GM20431 (cell line): ENCODE measurements at regions not wholly inside any gene's neighbourhood (a gene's known extent, or its start where the extent isn't known, plus 50 kb on each side); places are given as distances from the start of the nearest gene placed in this dataset.

ENCODE experiments used
- in situ Hi-C: fragments of 300-500 bp; cut with MseI, MboI; formaldehyde crosslinking; loops from one replicate; pipeline ENCODE4 v1.15.0; 2020; ENCODE audit warnings: low sequenced_read_pairs; ENCODE audit not compliant: unreplicated experiment

DNA sequence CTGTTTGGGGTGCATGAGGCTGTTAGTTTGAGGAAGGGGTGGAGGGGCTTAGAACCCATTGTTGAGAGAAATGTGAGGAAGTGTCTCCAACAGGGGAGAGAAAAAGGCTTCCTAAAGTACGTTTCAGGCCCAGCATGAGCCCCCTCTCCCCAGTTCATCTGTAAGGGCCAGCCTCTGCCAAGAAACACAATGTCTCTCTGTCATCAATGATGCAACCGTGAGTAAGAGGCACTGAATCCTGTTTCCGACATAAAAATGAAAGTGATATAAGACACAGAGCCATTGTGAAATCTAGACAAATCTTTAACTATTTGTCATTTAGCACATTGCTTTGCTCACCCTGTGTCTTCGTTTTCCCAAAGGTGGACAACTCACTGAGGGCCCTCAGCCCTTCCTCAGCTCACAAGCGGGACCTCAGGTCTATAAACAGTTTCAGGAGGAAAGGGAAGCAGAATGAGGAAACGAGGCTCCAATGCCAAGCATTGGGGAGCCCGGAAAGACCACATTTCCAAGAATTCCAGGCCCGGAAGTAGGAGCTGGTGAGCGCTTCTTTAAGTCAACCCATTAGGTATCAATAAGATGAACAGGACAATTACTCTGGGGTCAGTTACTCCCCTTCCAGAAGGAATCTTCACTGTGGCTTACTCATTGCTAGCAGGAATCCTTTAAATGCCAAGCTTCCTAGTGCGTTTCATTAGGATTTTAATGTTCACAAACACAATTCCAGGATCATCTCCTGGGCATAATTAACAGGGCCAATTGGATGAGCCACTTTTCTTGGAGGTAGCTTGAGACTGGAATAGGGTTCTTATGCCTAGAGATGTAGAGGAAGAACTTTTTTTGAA is 59.0 kb upstream of the KLF4 start:
- in situ Hi-C loops = no loop called here

GRCh38 chr9:107547772-107548297 is 58.3 kb upstream of the KLF4 start:
- in situ Hi-C loops = no loop called here

- in situ Hi-C loops = no loop called here
Measured at GRCh38 chr9:107547303-107547702, 57.7 kb upstream of the KLF4 start.

- in situ Hi-C loops = no loop called here
Measured at GRCh38 chr9:107546859-107547258, 57.3 kb upstream of the KLF4 start.

GRCh38 chr9:107545036-107545435 is 55.5 kb upstream of the KLF4 start:
- in situ Hi-C loops = no loop called here

DNA sequence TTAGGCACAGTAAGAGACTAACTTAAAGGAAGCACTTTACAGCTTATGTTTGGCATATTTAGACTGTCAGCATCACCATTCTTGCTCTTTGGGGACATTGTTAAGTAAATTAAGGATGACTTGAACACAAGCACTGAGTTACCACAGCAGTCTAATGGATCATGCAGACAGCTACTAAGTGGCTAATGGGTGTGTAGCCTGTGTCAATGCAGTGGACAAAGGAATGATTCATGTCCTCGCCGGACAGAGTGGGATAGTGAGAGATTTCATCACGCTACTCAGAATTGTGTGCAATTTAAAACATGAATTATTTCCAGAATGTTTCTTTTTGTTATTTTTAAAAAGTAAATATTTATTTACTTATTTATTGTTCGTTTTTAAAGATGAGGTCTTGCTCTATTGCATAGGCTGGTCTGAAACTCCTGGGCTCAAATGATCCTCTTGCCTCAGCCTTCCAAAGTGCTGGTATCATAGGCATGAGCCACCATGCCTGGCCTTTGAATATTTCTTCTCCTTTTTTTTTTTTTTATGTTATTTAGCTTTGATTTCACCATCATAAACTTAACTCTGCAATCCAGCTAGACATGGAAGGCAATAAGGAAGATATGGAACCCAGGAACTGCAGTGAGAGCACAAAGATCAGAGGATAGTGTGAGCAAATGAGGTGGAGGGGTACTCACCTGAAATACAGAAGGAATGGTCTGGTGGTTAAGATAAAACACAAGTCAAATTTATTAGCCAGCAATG is 53.0 kb upstream of the KLF4 start:
- in situ Hi-C loops = no loop called here

DNA sequence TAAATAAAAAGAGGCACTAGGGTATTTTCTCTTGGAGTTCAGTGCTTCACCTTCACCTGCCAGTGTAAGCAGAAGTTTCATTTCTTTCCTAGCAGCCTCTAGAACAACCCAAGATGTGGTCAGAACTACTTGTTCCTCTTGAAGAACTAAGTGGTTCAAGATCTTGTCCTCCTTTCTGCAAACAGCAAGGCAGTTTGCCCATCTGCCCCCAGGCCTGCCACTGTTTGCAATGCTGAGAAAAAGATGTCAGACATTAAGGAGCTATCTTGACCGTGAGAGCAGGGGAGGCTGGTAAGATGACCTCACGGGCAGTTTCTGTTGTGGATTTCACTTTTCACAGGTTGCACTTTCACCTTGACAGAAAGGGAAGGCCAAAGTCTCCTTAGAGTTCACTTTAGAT is 52.0 kb upstream of the KLF4 start:
- in situ Hi-C loops = no loop called here

DNA sequence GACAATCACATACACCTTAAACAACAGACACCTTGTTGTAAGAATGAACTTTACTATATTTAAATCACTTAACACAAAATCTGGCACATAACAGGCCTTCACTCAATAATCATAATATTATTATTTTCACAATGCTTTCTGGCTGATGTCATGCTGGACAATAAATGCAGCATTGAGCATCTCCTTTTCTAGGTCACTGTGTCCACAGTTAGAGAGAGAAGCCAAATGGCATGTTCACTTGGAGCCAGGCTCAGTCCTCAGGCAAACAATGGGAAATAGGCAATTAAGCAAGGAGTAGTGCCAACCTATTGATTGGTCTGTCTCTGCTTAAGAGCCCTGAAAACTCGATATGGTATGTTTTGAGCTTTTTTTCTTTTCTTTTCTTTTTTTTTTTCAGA is 50.6 kb upstream of the KLF4 start:
- in situ Hi-C loops = no loop called here

- in situ Hi-C loops = no loop called here
Measured at GRCh38 chr9:107539427-107540163, 50.0 kb upstream of the KLF4 start.
